D721Med (cell line): ENCODE measurements at regions not wholly inside any gene's neighbourhood (a gene's known extent, or its start where the extent isn't known, plus 50 kb on each side); places are given as distances from the start of the nearest gene placed in this dataset.
"Not testable (repeated sequence)": the region's sequence is repeated elsewhere in the genome, so short reads cannot be mapped to it uniquely, and the experiment has no call there.

ENCODE experiments used
- DNase-seq: peaks from one replicate; pipeline ENCODE4 v3.0.0; 2011; ENCODE audit warnings: low spot score; ENCODE audit not compliant: insufficient read length
- FAIRE-seq: peaks from 2 replicates; lab custom pipeline; 2011; peaks lifted over from hg19 to GRCh38; lab: Jason Lieb, UNC
- TF ChIP-seq, protein P1 (sequence below): IDR thresholded peaks from 2 replicates; pipeline ENCODE4 v1.5.1; 2012; ENCODE audit warnings: mild to moderate bottlenecking, control low read depth; ENCODE audit not compliant: insufficient read depth; ENCODE audit errors: missing control alignments

GRCh38 chr10:33869028-33869427 is 534.6 kb upstream of the NRP1 start:
- DNase-seq (no peak), FAIRE-seq (no peak)
- TF ChIP-seq, protein P1, sequence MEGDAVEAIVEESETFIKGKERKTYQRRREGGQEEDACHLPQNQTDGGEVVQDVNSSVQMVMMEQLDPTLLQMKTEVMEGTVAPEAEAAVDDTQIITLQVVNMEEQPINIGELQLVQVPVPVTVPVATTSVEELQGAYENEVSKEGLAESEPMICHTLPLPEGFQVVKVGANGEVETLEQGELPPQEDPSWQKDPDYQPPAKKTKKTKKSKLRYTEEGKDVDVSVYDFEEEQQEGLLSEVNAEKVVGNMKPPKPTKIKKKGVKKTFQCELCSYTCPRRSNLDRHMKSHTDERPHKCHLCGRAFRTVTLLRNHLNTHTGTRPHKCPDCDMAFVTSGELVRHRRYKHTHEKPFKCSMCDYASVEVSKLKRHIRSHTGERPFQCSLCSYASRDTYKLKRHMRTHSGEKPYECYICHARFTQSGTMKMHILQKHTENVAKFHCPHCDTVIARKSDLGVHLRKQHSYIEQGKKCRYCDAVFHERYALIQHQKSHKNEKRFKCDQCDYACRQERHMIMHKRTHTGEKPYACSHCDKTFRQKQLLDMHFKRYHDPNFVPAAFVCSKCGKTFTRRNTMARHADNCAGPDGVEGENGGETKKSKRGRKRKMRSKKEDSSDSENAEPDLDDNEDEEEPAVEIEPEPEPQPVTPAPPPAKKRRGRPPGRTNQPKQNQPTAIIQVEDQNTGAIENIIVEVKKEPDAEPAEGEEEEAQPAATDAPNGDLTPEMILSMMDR = no peak

DNA sequence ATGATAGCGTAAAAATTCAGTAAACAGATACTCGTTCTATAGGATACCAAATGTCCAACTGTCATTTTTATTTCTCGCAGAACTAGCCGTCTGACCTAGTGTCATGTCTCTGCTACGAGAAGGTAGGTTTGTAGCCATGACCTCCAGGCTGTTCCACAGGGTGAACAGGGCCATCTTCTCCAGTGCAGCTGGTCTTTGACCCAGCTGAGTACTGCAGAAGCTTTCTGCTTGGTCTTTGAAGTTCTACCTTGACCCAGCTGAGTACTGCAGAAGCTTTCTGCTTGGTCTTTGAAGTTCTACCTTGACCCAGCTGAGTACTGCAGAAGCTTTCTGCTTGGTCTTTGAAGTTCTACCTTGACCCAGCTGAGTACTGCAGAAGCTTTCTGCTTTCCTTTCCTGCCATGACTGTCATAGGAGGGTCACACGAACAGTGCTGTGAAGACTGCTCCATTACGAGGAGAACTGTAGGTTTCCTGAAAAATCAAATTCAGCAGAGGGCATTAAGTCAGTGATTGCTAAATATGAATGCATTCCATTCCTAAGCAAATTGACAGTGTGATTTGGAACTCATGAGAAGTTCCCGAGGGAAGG is 532.8 kb upstream of the NRP1 start:
- not testable (repeated sequence) for DNase-seq, FAIRE-seq

DNA sequence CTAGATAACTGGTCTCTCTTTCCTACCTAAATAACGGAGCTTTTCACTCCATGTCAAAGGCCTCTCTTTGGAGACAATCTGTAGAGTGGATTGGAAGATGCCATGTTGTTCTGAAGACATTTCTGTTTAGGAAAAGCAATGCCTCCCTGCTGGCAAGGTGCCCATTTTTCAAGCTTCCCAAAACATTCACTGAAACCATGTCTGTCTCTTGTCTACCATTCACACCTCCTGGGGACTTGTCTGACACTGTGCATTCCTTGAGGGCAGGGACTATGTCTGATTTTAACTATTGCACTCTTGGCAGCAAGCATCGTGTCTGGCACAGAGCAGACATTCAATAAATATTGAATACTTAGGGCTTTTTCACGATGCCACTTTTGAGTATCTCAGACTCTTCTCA is 528.9 kb upstream of the NRP1 start:
- FAIRE-seq (no peak), DNase-seq (no peak)
- TF ChIP-seq, protein P1 = no peak

GRCh38 chr10:33862536-33863105 is 528.2 kb upstream of the NRP1 start:
- FAIRE-seq = no peak
- no peak for DNase-seq
- TF ChIP-seq, protein P1 = no peak

GRCh38 chr10:33861833-33862232 is 527.4 kb upstream of the NRP1 start:
- FAIRE-seq (no peak), DNase-seq (no peak)
- TF ChIP-seq, protein P1 = no peak

- DNase-seq (no peak), FAIRE-seq (no peak)
- TF ChIP-seq, protein P1 = no peak
These were observed 526.7 kb upstream of the NRP1 start for GRCh38 chr10:33861016-33861704.

DNA sequence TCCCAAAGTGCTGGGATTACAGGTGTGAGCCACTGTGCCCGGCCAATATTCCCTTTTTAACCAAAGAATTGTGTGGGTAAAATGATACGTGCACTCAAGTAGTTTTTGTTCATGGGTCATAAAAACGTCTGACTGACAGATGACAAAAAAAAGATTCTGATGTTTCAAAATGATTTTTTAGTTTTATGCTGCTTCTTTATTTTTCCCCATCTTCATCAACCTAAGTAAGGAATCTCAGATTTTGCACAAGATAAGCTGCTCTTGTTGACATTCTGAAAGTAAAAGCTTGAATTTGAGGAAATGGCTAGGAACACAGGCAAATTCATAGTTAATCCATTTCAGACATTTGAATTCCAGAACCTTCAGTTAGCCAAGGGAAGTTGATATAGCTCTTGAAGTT is 526.1 kb upstream of the NRP1 start:
- DNase-seq = no peak
- TF ChIP-seq, protein P1 = no peak
- FAIRE-seq = no peak
